CD4-positive, alpha-beta T cell treated with Interleukin-12 subunit alpha and Interleukin-12 subunit beta, for 1 hour (primary cell): ENCODE measurements at regions not wholly inside any gene's neighbourhood (a gene's known extent, or its start where the extent isn't known, plus 50 kb on each side); places are given as distances from the start of the nearest gene placed in this dataset.

Source experiments
- DNase-seq: peaks from one replicate; pipeline ENCODE4 v3.0.0-alpha.2; 2020

DNA sequence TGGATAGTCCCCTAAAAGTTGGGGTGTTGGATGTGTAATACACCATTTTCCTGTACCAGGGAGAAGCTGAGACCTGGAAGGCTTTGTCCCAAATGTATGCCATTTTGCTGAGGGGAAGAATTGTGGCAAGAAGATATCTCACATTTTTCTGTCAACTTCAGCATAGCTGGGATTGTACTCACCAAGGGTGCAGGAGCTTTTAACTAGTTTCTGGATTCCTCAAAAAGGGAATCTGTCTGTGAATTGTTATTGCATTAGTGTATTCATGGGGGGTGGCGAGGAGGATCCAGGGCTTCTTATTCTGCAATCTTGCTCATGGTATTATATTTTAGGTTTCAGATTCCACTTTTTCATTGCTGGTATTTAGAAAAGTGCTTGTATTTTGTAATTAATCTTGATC is 208.2 kb upstream of the MYOCD start:
- DNase-seq, result no peak

DNA sequence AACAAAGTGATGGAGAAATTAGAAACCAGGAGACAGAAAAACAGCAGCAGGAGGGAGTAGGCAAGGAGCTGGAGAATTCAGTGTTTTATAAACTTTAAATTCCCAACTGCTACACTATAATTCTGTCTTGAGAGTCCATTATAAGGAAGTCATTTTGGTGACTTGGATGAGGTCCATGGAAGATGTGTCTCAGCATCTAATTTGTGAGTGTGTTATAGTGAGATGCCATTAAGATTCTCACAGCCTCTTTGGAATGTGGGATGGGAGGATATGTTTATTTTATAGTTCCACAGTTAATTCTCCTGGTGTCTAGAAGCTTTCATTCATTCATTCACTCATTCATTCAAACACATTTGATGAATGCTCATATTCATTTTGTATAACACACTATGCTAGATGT is 206.0 kb upstream of the MYOCD start:
- no peak for DNase-seq

DNA sequence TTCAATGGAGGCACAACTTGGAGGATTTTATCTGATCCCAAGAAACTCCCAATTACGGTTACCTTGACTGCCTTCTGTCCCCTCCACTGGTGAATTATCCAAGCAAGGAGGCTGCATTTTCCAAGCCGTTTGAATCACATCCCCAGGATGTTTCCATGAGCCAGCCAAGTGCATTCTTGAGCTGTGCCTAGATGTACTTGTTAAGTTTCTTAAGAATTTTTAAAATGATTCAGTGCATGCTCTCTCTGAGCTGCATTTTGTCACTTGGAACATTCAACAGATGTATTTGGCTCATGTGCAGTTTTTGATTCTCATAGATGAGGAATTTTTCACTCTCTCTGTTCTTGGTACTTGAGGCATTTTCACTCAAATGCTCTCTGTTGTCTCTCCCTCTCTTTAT is 202.6 kb upstream of the MYOCD start:
- no peak for DNase-seq

DNA sequence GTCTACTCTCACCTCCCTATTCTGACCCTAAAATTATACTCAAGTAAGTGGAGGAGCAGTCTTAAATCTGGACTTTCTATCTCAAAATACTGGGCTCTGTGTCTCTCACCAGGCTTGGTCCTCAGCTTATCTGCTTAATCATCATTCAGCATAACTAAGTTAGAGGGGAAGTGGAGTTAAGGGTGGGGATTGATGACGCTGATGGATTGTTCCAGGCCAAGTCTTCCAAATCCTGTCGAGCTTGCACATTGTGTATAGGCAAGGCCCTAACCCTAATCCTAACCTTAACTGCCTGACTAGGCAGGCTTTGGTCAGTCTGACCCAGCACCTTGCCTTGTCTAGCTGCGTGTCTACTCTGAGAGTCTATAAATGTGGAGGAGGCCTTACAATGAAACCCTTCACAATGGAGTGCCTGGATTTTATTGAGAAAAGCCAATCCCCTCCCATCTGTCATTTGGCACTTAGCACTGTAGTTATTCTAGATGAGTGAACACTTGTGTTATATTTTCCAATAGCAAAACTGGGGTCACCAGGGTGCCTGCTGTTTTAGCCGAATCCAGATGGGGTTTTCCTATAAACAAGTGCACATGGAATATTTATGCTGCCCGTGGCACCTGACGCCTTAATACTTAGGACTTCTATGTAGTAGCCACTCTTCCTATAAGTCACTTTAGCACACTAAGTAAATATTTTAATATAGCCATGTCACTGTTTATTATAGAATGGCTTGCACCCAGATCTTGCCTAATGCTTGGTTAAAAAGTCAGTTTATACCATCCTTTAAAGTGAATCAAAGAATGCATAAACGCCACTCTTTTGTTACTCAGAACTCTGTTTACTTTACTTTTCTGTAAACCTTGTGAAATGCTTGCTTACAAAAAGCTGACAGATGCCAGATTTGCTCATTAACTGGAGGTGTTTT is 193.2 kb upstream of the MYOCD start:
- DNase-seq, result no peak

DNA sequence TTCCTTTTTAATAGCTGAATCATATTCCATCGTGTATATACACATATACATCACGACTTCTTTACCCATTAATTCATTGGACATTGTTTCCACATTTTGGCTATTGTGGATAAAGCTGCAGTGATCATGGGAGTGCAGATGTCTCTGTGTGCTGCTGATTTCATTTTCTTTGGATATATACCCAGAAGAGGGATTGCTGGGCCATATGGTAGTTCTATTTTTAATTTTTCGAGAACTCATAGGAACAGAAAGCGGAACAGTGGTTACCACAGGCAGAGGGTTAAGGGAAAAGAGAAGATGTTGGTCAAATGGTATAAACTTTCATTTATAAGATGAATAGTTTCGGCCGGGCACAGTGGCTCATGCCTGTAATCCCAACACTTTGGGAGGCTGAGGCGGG is 187.4 kb upstream of the MYOCD start:
- no peak for DNase-seq

DNA sequence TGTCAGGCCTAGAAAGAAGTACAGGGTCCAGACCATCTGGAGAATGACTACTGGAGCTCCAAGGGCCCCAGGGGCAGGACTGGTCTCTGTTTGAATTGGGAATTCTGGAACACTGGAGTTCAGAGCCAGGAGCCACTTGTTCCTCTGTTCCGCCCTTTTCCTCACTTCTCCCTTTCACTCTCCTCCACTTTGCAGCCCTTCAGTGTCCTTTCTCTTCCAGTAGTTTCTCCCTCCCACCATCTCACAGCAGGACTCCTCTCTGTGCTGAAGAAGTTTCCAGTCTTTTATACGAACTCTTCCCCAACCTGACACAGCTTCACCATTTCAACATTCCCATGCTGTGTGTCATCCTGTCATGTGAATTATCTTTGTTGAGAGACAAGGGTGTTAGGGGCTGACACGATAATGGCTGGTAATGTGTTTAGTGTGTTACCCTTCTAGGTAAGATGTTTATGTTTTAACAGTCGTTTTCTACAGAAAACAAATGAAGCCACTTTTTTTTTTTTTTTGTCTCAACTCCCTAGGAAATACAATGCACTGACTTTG is 180.3 kb upstream of the MYOCD start:
- DNase-seq, result no peak

DNA sequence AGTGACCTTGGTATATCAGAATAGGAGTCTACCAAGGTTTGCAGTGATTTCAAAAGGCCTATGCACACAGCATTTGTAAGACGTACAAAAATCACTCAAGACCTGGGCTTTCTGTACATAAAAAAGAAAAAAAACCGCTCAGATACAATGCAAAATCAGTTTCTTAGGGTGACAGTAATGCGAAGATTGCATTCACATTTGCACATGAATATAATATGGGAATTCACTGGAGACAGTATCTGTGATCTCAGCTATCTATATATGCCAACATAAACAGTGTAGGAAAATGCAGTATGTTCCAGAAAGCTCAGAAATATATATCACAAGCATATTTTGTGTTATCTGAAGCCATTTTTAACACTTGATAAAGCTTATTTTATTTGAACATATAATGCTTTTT is 176.4 kb upstream of the MYOCD start:
- no peak for DNase-seq

DNA sequence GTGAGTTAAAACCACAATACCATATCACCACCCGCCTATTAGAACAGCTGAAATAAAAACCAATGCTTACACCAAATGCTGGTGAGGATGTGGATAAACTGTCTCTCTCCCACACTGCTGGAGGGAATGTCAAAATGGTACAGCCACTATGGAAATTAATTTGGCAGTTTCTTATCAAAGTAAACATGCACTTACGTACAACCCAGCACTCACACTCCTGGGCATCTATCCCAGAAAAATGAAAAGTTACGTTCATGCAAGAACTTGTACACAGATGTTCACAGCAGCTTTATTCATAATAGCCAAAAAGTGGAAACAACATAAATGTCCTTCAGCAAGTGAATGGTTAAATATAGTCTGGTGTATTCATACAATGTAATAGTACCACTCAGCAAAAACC is 173.2 kb upstream of the MYOCD start:
- DNase-seq, result no peak

DNA sequence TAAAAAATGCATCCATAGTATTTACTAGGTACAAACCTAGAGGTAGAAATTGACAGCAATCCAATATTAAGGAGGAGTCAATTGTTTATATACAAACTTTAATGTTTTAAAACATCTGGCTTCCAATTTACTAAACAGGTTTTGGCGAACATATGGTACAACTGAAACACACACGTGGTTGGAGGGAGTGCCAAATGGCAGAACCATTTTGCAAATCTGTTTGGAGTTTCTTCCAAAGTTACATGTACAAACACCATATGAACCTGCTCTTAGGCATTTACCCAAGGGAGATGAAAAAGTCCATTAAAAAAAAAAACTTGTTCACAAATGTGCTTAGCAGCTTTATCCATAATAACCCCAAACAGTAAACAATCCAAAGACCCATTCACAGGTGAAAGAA is 159.8 kb upstream of the MYOCD start:
- DNase-seq, result no peak

DNA sequence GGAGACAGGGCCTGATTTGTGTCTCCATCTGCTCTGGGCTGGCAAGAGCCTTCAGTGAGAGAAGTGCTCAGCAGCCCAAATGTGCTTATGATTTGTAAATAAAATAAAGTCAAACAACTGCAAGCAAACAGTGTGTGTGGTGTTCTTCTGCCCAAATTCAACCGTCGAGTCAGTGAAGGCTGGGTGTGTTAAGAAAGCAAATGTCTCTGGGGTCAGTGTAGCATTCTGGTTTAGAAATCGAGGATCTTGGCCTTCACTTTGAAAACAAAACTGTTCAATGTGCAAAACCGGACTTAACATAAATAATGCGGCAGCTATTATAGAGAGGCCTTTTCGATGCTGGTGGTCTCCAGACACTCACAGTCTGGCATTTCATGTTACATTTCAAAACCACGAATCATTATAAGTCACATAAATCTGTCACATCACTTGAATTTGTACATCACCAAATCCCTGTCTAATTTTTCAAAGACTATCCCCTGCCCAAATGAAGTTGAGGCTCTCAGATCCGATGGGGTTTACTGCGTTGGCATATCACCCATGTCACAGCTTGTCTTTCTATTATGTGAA is 158.6 kb upstream of the MYOCD start:
- no peak for DNase-seq

DNA sequence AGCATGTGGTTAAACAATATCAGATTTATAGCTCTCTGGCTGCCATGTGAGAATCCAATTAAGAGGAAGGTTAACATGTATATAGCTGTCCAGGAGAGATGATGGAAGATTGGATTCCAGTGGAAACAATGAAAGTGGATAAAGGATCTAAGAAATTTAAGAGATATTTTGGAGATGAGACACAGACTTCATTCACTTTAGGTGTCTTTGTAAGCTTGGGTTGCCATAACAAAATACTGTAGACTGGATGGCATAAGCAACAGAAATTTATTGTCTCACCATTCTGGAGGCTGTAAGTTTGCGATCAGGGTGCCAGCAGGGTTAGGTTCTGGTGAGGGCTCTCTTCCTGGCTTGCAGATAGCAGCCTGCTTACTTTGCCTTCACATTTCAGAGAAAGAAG is 155.9 kb upstream of the MYOCD start:
- DNase-seq, result no peak

DNA sequence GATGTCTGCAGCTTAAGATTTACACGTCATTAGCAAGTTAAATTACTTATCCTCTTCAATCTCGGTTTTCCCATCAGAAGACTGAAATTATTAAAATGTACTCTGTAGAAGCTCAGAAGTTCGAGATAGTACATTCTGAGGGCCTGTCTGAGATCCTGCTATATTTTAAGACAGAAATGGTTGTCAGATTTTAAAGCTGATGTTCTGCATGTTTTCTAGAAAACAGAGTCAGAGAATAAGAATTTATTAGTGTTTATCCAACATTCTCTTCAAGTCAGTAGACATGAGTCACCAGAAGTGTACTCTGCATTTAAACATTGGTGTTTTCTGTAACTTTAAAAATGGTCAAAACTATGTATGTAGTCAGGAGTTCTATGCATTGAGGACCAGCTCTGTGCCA is 155.2 kb upstream of the MYOCD start:
- no peak for DNase-seq

DNA sequence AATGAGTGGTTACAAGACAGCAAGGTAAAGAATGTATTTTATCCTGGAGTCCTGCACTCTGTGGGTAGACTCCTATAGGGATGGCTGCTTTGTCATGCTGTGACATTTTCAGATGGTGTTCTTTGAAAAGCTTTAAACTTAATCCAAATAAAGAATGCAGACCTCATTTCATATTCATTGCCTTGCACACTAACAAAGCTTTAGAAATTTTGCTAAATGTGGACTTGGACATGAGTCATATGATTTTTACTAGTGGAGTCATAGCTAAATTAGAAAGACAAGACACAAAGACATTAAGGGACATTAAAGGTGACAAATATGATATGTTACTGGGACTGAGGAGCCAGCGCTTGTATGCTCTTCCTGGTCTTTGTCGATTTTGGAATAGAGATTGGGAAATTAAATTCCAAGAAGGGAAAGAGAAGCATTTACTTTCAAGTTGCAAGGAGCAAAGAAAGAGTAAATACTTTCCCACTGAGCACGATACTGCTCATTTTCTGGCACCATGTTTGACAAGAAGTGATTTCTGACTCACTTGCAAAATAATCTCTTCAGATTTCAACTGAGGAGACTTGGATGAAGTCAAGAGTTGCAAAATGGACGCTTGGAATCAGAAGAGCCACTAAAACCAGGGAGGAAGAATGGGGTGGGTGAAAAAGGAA is 152.9 kb upstream of the MYOCD start:
- DNase-seq, result no peak

DNA sequence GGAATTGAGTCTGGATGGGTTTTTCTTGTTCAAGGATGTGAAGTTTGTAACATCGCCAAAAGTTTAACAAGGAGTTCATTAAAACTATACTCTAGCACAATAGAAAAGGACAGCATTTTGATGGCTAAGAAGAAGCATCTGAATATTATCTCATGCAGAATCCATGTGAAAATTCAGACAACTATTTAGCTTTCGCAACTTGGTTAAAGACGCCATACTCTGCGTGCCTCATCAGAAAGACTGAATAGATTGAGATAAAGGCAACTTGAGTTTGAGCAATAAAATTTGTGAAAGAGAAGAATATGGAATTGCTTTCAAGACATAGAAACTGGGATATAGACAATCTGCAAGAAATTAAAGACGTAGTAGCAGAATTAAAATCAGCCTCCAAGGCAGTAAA is 151.1 kb upstream of the MYOCD start:
- no peak for DNase-seq

DNA sequence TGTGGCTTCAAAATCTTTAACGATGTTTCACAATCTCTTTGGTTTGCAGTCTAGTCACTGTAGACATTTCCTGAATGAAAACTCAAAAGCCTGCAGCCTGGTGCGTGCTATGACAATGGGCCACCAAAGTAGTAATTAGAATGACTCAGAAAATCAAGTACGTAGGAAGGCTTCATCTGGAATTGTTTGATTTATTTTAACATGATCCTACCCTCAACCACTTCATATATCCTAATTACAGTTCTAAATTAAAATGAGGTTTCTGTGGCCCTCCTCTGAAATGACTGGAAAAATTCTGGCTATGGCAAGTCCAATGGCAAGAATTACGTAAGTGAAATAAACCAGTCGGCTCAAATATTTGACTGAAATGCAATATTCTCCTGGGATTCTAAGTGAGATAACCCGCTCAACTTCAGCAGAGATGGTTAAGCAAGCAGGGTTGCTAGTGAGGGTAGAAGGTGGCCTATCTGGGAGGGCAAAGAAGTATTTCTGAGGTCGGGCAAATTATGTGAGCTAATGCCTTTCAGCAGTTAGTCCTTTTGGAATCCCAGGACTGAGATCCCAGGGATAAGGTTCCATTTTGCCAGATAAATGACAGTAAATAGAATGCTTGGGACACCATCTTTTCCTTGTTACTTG is 145.6 kb upstream of the MYOCD start:
- DNase-seq, result no peak

DNA sequence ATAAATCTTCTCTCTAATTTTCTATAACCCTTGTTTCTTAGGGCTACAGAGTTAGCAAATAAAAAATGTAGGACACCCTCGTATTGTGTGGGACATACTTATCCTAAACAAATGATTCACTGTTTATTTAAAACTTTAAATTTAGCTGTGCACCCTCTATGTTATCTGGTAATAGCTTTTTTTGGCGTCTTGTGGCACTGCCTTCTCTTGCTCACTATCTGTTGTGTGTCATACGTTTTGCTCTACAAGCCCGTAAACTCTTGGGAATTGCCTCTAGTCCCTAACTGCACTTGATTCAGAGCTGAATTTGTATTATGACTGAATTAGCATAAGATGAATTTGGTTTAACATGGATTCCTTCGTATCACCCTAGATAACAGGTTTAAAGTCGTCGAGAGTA is 144.3 kb upstream of the MYOCD start:
- no peak for DNase-seq

DNA sequence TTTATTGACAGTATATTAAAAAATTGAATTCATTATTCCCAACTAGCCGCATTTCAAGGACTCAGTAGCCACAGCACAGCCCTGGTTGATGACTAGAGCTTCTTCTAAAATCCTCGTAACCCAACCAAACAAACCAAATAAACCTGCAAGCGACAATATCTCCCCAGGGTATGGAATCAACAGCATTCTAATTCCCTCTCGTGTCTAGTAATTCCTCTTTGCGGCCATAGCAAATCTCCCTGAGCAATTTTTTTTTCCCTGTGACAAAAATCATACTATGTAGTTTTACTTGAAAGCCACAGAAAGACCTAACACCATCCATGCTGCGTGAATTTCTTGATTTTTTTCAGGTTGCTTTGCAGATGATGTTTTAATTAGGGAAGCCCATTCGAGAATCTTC is 143.4 kb upstream of the MYOCD start:
- DNase-seq, result no peak

DNA sequence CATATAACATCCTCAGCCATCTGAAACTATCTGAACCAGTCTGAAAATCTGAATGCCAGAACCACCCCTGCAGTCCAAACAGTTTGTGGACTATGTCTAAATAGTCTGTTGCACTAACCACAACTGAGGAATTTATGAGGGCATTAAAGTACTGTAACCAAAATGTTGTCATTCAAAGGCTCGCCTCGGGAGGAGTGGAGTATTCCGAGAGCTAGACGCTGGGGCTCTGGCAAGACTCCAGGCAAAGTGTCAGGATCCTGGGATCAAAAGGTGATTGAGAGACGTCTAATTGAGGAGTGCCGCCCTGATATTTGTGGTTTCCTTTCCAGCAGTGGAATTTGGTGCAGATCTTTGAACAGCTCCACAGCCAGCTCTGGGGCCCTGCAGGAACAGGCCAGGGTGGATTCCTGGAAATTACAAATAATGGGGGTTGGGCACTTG is 142.9 kb upstream of the MYOCD start:
- no peak for DNase-seq

DNA sequence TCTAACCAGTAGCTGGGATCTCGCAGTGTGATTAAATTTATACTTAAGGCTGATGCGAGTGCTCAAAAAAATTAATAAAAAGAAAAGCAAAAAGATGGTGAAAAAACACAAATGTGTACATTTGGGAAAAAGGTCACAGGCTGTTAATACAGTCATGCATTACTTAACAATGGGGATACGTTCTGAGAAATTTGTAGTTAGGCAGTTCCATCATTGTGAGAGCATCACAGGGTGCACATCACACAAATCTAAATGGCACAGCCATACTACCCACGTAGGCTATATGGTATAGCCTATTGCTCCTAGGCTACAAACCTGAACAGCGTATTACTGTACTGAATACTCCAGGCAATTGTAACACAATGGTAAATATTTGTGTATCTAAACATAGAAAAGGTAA is 142.4 kb upstream of the MYOCD start:
- no peak for DNase-seq

DNA sequence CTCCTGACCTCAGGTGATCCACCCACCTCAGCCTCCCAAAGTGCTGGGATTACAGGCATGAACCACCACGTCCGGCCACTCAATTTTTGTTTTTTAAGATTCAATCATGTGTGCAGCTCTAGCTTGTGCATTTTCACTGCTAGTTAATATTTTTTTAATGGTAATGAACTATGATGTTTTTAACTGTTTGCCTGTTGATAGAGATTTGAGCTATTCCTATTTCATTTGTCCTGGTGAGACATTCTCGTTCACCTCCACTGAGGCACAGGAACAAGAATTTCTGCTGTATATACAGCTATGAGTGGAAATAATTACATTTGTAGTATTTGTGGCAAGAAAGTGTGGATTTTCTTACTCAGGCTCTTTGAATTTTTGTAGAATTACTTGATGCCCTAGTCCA is 137.7 kb upstream of the MYOCD start:
- no peak for DNase-seq

DNA sequence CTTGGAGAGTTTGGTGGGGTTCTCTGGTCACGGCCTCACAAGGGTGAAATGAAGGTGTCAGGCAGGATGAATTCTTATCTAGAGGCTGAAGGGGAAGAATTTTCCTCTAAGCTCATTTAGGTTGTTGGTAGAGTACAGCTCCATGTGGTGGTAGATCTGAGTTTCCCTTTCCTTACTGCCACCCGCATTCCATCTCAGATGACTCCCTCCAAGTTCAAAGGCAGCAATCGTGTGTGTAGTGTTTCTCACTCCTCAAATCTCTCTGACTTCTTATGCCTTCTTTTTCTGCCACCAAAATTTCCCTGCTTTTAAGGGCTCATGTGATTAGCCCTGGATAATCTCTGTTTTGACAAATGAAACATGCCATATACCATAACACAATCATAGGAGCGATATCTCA is 135.5 kb upstream of the MYOCD start:
- DNase-seq, result no peak

DNA sequence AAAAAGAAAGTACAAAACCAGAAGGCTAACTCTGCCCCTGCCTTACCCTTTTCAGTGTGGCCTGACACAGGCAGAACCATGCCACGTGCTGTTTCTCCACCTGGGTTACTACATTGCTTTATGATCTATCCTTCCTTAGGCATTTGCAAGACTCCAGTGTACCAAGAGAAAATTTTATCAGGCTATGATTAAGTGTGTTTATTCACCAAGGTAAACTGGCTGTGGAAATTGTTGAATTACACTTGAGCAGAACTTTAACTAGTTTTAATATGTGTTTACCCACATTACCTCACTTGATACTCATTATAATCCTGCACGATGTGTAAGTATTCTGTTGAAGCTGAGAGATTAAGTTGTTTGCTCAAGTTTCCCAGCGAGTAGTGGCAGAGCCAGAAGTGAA is 129.7 kb upstream of the MYOCD start:
- no peak for DNase-seq

DNA sequence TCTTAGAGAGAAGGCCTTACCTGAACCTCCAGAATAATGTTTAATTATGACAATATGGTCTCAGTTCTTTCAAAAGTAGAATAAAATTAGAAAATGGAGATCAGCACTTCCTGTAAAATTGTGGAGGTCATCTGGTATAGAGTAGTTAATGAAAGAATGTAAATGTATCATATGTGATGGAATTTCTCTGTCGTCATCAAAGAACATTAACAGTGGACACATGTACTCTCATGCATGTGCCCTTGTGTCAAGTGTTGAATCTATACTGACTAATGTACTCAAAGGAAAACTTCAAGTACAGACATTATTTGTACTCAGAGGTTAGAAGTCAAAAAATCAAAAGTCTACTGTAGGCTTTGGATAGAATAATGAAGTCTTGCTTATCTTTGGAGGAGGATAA is 129.2 kb upstream of the MYOCD start:
- no peak for DNase-seq

DNA sequence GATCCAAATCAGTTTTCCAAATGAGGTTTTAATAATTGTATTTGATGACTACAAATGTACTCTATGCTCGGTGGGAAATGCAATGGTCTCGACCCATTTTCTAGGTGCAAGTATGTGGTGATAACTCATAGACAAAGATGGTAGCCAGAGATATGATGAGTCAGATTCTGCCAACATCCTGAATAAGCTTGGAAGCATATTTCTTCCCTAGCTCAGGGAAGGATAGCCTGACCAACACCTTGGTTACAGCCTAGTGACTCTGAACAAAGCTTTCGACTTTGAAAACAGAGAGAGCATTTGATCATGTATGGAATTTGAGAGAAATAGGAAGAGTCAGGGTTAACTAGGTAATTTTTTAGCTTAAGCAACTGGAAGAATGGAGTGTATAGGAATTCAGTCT is 128.3 kb upstream of the MYOCD start:
- DNase-seq, result no peak
